Cardiac muscle cell (in vitro differentiated cells and primary cell): ENCODE measurements at regions not wholly inside any gene's neighbourhood (a gene's known extent, or its start where the extent isn't known, plus 50 kb on each side); places are given as distances from the start of the nearest gene placed in this dataset.

Source experiments
- DNase-seq, 2 donors: peaks; one replicate each; pipeline versions ENCODE4 v3.0.0 to v3.0.0-alpha.2; 2010 to 2017; ENCODE audit warnings: low read depth in 1 of 2, low spot score in 1 of 2
- H3K27ac ChIP-seq: fragments of 200-600 bp; sonication (generic); 2 replicates; pipeline ENCODE4 v1.5.1; 2016
- H3K27me3 ChIP-seq: fragments of 200-600 bp; sonication (generic); 2 replicates; pipeline ENCODE4 v1.6.0; 2016; ENCODE audit warnings: control low read depth
- H3K36me3 ChIP-seq: fragments of 200-600 bp; sonication (generic); 2 replicates; pipeline ENCODE4 v1.5.1; 2016; ENCODE audit warnings: control low read depth
- H3K4me1 ChIP-seq: fragments of 200-600 bp; sonication (generic); 2 replicates; pipeline ENCODE4 v1.8.1; 2017; ENCODE audit warnings: low read depth, mild to moderate bottlenecking, mixed run types
- H3K4me3 ChIP-seq: fragments of 200-600 bp; sonication (generic); 2 replicates; pipeline ENCODE4 v1.5.1; 2016; ENCODE audit warnings: mild to moderate bottlenecking
- H3K9me3 ChIP-seq: fragments of 200-600 bp; sonication (generic); 2 replicates; pipeline ENCODE4 v1.5.1; 2017; ENCODE audit warnings: low read depth, mild to moderate bottlenecking, control low read depth
- TF ChIP-seq, protein P1 (sequence below): IDR thresholded peaks from 2 replicates; pipeline ENCODE4 v1.5.1; 2012; ENCODE audit warnings: low read depth, mild to moderate bottlenecking, low read length

GRCh38 chr11:90332415-90332814 lies 109.6 kb upstream of the CHORDC1 start:
- DNase-seq, result no peak
- H3K36me3 ChIP-seq, result no peaks in the 10 kb centered on the region
- no peaks in the 10 kb centered on the region for H3K27me3 ChIP-seq
- no peaks in the 10 kb centered on the region for H3K4me1 ChIP-seq
- H3K4me3 ChIP-seq, result no peak overlapping the region
- no peaks in the 10 kb centered on the region for H3K9me3 ChIP-seq
- no peak overlapping the region for H3K27ac ChIP-seq
- TF ChIP-seq, protein P1, sequence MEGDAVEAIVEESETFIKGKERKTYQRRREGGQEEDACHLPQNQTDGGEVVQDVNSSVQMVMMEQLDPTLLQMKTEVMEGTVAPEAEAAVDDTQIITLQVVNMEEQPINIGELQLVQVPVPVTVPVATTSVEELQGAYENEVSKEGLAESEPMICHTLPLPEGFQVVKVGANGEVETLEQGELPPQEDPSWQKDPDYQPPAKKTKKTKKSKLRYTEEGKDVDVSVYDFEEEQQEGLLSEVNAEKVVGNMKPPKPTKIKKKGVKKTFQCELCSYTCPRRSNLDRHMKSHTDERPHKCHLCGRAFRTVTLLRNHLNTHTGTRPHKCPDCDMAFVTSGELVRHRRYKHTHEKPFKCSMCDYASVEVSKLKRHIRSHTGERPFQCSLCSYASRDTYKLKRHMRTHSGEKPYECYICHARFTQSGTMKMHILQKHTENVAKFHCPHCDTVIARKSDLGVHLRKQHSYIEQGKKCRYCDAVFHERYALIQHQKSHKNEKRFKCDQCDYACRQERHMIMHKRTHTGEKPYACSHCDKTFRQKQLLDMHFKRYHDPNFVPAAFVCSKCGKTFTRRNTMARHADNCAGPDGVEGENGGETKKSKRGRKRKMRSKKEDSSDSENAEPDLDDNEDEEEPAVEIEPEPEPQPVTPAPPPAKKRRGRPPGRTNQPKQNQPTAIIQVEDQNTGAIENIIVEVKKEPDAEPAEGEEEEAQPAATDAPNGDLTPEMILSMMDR, result no peak

DNA sequence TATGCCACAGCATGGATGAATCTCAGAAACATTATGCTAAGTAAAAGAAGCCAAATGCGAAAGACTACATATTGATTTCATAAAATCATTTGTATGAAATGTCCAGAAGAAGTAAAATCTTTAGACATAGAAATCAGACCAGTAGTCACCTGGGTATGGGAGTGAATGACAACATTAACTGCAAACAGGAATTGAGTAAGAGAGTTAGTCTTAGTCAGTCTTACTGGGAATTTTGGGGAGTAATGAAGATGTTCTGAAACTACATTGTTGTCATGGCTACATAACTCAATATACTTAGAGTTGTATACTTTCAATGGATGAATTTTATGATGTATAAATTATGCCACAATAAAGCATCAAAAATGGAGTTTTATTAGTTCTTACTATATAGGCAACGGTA lies 107.8 kb upstream of the CHORDC1 start:
- Histone ChIP-seq H3K27me3 (no peaks in the 10 kb centered on the region), H3K4me3 (no peak overlapping the region), H3K36me3 (no peaks in the 10 kb centered on the region), H3K9me3 (no peaks in the 10 kb centered on the region), H3K4me1 (peaks cover 6% of the 10 kb centered on the region), H3K27ac (no peak overlapping the region)
- TF ChIP-seq, protein P1, result no peak
- DNase-seq, result no peak

GRCh38 chr11:90329043-90329442 lies 106.2 kb upstream of the CHORDC1 start:
- Histone ChIP-seq H3K9me3 (no peaks in the 10 kb centered on the region), H3K36me3 (no peaks in the 10 kb centered on the region), H3K27me3 (no peaks in the 10 kb centered on the region), H3K27ac (no peak overlapping the region), H3K4me3 (no peak overlapping the region), H3K4me1 (peaks cover 6% of the 10 kb centered on the region)
- TF ChIP-seq, protein P1, result no peak
- no peak for DNase-seq

GRCh38 chr11:90326647-90327046 lies 103.8 kb upstream of the CHORDC1 start:
- H3K9me3 ChIP-seq, result no peaks in the 10 kb centered on the region
- H3K27ac ChIP-seq, result peak overlapping the region; percentile 83
- H3K27me3 ChIP-seq, result no peaks in the 10 kb centered on the region
- no peaks in the 10 kb centered on the region for H3K36me3 ChIP-seq
- TF ChIP-seq, protein P1, result no peak
- H3K4me1 ChIP-seq, result peaks cover 6% of the 10 kb centered on the region
- no peak for DNase-seq
- no peak overlapping the region for H3K4me3 ChIP-seq

DNA sequence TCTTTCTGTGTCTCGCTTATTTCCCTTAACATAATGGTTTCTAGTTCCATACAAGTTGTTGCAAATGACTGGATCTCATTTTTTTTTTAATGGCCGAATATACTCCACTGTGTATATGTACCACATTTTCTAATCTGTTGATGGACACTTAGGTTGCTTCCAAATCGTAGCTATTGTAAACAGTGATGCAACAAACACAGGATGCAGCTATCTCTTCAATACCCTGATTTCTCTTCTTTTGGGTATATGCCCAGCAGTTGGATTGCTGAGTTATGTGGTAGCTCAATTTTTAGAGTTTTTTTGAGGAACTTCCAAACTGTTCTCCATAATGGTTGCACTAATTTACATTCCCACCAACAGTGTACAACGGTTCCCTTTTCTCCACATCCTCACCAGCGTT lies 100.4 kb upstream of the CHORDC1 start:
- H3K4me3 ChIP-seq, result no peak overlapping the region
- H3K36me3 ChIP-seq, result no peaks in the 10 kb centered on the region
- DNase-seq, result no peak

More for the DNA sequence above, 100.4 kb upstream of the CHORDC1 start:
- Histone ChIP-seq H3K9me3 (no peaks in the 10 kb centered on the region), H3K4me1 (peaks cover 6% of the 10 kb centered on the region), H3K27me3 (no peaks in the 10 kb centered on the region), H3K27ac (no peak overlapping the region)
- TF ChIP-seq, protein P1, result no peak
